GM21367 (cell line): ENCODE measurements at regions not wholly inside any gene's neighbourhood (a gene's known extent, or its start where the extent isn't known, plus 50 kb on each side); places are given as distances from the start of the nearest gene placed in this dataset.

Experiments
- ATAC-seq: cut with Tn5 transposase; IDR thresholded peaks from one replicate; pipeline ENCODE4 v1.9.1; 2021; ENCODE audit not compliant: unreplicated experiment

GRCh38 chr3:6074952-6075351, 786.0 kb upstream of the GRM7 start:
- ATAC-seq = no peak

- no peak for ATAC-seq
Observed at GRCh38 chr3:6078436-6078835, 782.5 kb upstream of the GRM7 start.

- ATAC-seq = no peak
Observed at GRCh38 chr3:6079011-6079410, 781.9 kb upstream of the GRM7 start.

GRCh38 chr3:6079561-6080179, 781.2 kb upstream of the GRM7 start:
- ATAC-seq = no peak

- ATAC-seq = no peak
Observed at GRCh38 chr3:6088433-6088832, 772.5 kb upstream of the GRM7 start.

- ATAC-seq = no peak
Observed at GRCh38 chr3:6089780-6090179, 771.1 kb upstream of the GRM7 start.

GRCh38 chr3:6091262-6091661, 769.7 kb upstream of the GRM7 start:
- no peak for ATAC-seq

- ATAC-seq = no peak
Observed at GRCh38 chr3:6095006-6095405, 765.9 kb upstream of the GRM7 start.

- no peak for ATAC-seq
Observed at GRCh38 chr3:6097021-6097420, 763.9 kb upstream of the GRM7 start.

- no peak for ATAC-seq
Observed at GRCh38 chr3:6097556-6097955, 763.4 kb upstream of the GRM7 start.

- ATAC-seq = no peak
Observed at GRCh38 chr3:6098516-6099157, 762.3 kb upstream of the GRM7 start.

GRCh38 chr3:6099458-6100075, 761.3 kb upstream of the GRM7 start:
- ATAC-seq = no peak

GRCh38 chr3:6105187-6105586, 755.7 kb upstream of the GRM7 start:
- no peak for ATAC-seq

GRCh38 chr3:6108957-6109356, 752.0 kb upstream of the GRM7 start:
- no peak for ATAC-seq

- no peak for ATAC-seq
Observed at GRCh38 chr3:6110451-6110850, 750.5 kb upstream of the GRM7 start.

- no peak for ATAC-seq
Observed at GRCh38 chr3:6112546-6112945, 748.4 kb upstream of the GRM7 start.

- no peak for ATAC-seq
Observed at GRCh38 chr3:6113338-6113737, 747.6 kb upstream of the GRM7 start.

- no peak for ATAC-seq
Observed at GRCh38 chr3:6119367-6119766, 741.5 kb upstream of the GRM7 start.

GRCh38 chr3:6120786-6121185, 740.1 kb upstream of the GRM7 start:
- no peak for ATAC-seq

- no peak for ATAC-seq
Observed at GRCh38 chr3:6124875-6125274, 736.0 kb upstream of the GRM7 start.

- ATAC-seq = no peak
Observed at GRCh38 chr3:6125520-6125919, 735.4 kb upstream of the GRM7 start.

- no peak for ATAC-seq
Observed at GRCh38 chr3:6132684-6133432, 728.1 kb upstream of the GRM7 start.
